Esophagus muscularis mucosa (tissue), 4 donors: ENCODE measurements at regions not wholly inside any gene's neighbourhood (a gene's known extent, or its start where the extent isn't known, plus 50 kb on each side); places are given as distances from the start of the nearest gene placed in this dataset.

ENCODE experiments used
- DNase-seq: peaks from one replicate; pipeline ENCODE4 v3.0.0-alpha.2; 2017; ENCODE audit errors: extremely low spot score
- H3K27ac ChIP-seq, 4 donors: fragments of 200-600 bp; sonication (generic); replicated peaks in 1 of 4; 1 replicate in 3 of 4; 2 replicates in 1 of 4; pipeline ENCODE4 v1.5.1; 2016 to 2019; ENCODE audit warnings: mild to moderate bottlenecking in 1 of 4
- H3K27me3 ChIP-seq, 4 donors: fragments of 200-600 bp; sonication (generic); one replicate each; pipeline versions ENCODE4 v1.5.1 to v1.6.0; 2016 to 2019
- H3K36me3 ChIP-seq, 4 donors: fragments of 200-600 bp; sonication (generic); one replicate each; pipeline ENCODE4 v1.5.1; 2016 to 2019
- H3K4me1 ChIP-seq, 4 donors: fragments of 200-600 bp; sonication (generic); one replicate each; pipeline ENCODE4 v1.5.1; 2016 to 2019
- H3K4me3 ChIP-seq, 4 donors: fragments of 200-600 bp; sonication (generic); 1 replicate in 2 of 4; 2 replicates in 2 of 4; pipeline ENCODE4 v1.5.1; 2016 to 2019; ENCODE audit warnings: mild to moderate bottlenecking in 4 of 4, moderate library complexity in 1 of 4
- H3K9me3 ChIP-seq, 4 donors: fragments of 200-600 bp; sonication (generic); 1 replicate in 3 of 4; 2 replicates in 1 of 4; pipeline ENCODE4 v1.5.1; 2016 to 2019
- CTCF ChIP-seq, 3 experiments: fragments of 200-600 bp in 2 of 3; fragments of 450-650 bp in 1 of 3; sonication (generic) in 2 of 3; IDR thresholded peaks; one replicate each; pipeline ENCODE4 v1.5.1; 2017 to 2019; ENCODE audit warnings: antibody characterized with exemption in 3 of 3, mild to moderate bottlenecking in 2 of 3, moderate library complexity in 1 of 3
- EP300 ChIP-seq: sonication (generic); formaldehyde crosslinking; IDR thresholded peaks from one replicate; pipeline ENCODE4 v1.6.1; 2017; ENCODE audit warnings: antibody characterized with exemption
- POLR2A ChIP-seq: fragments of 450-650 bp; IDR thresholded peaks from one replicate; pipeline ENCODE4 v1.6.1; 2017; ENCODE audit warnings: antibody characterized with exemption, moderate library complexity, mild to moderate bottlenecking, low read depth
- POLR2AphosphoS5 ChIP-seq, 2 donors: sonication (generic); formaldehyde crosslinking; IDR thresholded peaks; one replicate each; pipeline ENCODE4 v1.6.1; 2017; ENCODE audit warnings: antibody characterized with exemption in 2 of 2
- WGBS: methylation state at CpG from one replicate; pipeline ENCODE4 v1.1.5; 2018; 5-methylcytosine and 5-hydroxymethylcytosine counted together
- intact Hi-C: fragments of 100-400 bp; cut with DNase I; formaldehyde crosslinking; loops from one replicate; pipeline ENCODE4 v1.15.1; 2023

GRCh38 chr5:2182020-2182419 lies 299.3 kb upstream of the IRX4 start:
- DNase-seq, result no peak
- Histone ChIP-seq H3K27ac (no peak overlapping the region), H3K36me3 (no peaks in the 10 kb centered on the region), H3K4me1 (peaks cover 0 to 5% (median 0%) of the 10 kb centered on the region in 4 donors), H3K9me3 (no peaks in the 10 kb centered on the region), H3K27me3 (peaks cover 0 to 63% (median 0%) of the 10 kb centered on the region in 4 donors), H3K4me3 (no peak overlapping the region)
- WGBS, result 100% methylated on average over 2 of the region's 5 CpGs
- TF ChIP-seq CTCF (IDR thresholded peaks at IDR 0.05) (no peak), EP300 (no peak), POLR2AphosphoS5 (IDR thresholded peaks at IDR 0.05) (no peak), POLR2A (no peak)
- intact Hi-C loops, result no loop called here

GRCh38 chr5:2181557-2181956 lies 298.8 kb upstream of the IRX4 start:
- DNase-seq, result no peak
- 92% methylated on average over 16 of the region's 17 CpGs for WGBS
- H3K27ac ChIP-seq, result no peak overlapping the region
- no peak overlapping the region for H3K4me3 ChIP-seq
- no peaks in the 10 kb centered on the region for H3K36me3 ChIP-seq
- H3K27me3 ChIP-seq, result peaks cover 0 to 62% (median 0%) of the 10 kb centered on the region in 4 donors
- intact Hi-C loops, result no loop called here
- H3K4me1 ChIP-seq, result peaks cover 0 to 5% (median 0%) of the 10 kb centered on the region in 4 donors
- no peaks in the 10 kb centered on the region for H3K9me3 ChIP-seq
- TF ChIP-seq POLR2AphosphoS5 (IDR thresholded peaks at IDR 0.05) (no peak), EP300 (no peak), CTCF (IDR thresholded peaks at IDR 0.05) (no peak), POLR2A (no peak)

GRCh38 chr5:2181149-2181548 lies 298.4 kb upstream of the IRX4 start:
- Histone ChIP-seq H3K4me3 (no peak overlapping the region), H3K9me3 (no peaks in the 10 kb centered on the region), H3K27me3 (peaks cover 0 to 63% (median 0%) of the 10 kb centered on the region in 4 donors), H3K36me3 (no peaks in the 10 kb centered on the region), H3K27ac (no peak overlapping the region), H3K4me1 (peaks cover 0 to 5% (median 0%) of the 10 kb centered on the region in 4 donors)
- intact Hi-C loops, result no loop called here
- DNase-seq, result no peak
- TF ChIP-seq POLR2AphosphoS5 (IDR thresholded peaks at IDR 0.05), result no peak
- TF ChIP-seq POLR2A, result no peak
- TF ChIP-seq EP300, result no peak
- no peak for TF ChIP-seq CTCF (IDR thresholded peaks at IDR 0.05)
- 51% methylated on average over 8 of the region's 8 CpGs for WGBS

- Histone ChIP-seq H3K27ac (no peak overlapping the region), H3K36me3 (no peaks in the 10 kb centered on the region), H3K4me1 (peaks cover 0 to 5% (median 0%) of the 10 kb centered on the region in 4 donors), H3K4me3 (no peak overlapping the region), H3K9me3 (no peaks in the 10 kb centered on the region), H3K27me3 (peaks cover 0 to 64% (median 0%) of the 10 kb centered on the region in 4 donors)
- TF ChIP-seq CTCF (IDR thresholded peaks at IDR 0.05), result no peak
- no peak for TF ChIP-seq POLR2A
- no peak for TF ChIP-seq EP300
- TF ChIP-seq POLR2AphosphoS5 (IDR thresholded peaks at IDR 0.05), result no peak
- 90% methylated on average over 17 of the region's 17 CpGs for WGBS
- DNase-seq, result no peak
- intact Hi-C loops, result no loop called here
Observed at GRCh38 chr5:2180456-2180855, 297.7 kb upstream of the IRX4 start.

GRCh38 chr5:2179861-2180260 lies 297.1 kb upstream of the IRX4 start:
- no peak for DNase-seq
- no peak for TF ChIP-seq POLR2A
- TF ChIP-seq POLR2AphosphoS5 (IDR thresholded peaks at IDR 0.05), result no peak
- no peak for TF ChIP-seq EP300
- no peak for TF ChIP-seq CTCF (IDR thresholded peaks at IDR 0.05)
- no peak overlapping the region for H3K27ac ChIP-seq
- no peaks in the 10 kb centered on the region for H3K36me3 ChIP-seq
- no peak overlapping the region for H3K4me3 ChIP-seq
- H3K4me1 ChIP-seq, result peaks cover 0 to 5% (median 0%) of the 10 kb centered on the region in 4 donors
- H3K27me3 ChIP-seq, result peaks cover 0 to 65% (median 0%) of the 10 kb centered on the region in 4 donors
- intact Hi-C loops, result no loop called here
- H3K9me3 ChIP-seq, result no peaks in the 10 kb centered on the region
- WGBS, result 65% methylated on average over 17 of the region's 23 CpGs
